ENCODE measurements at regions not wholly inside any gene's neighbourhood (a gene's known extent, or its start where the extent isn't known, plus 50 kb on each side); places are given as distances from the start of the nearest gene placed in this dataset.
"Not testable (repeated sequence)": the region's sequence is repeated elsewhere in the genome, so short reads cannot be mapped to it uniquely, and the experiment has no call there.

DNA sequence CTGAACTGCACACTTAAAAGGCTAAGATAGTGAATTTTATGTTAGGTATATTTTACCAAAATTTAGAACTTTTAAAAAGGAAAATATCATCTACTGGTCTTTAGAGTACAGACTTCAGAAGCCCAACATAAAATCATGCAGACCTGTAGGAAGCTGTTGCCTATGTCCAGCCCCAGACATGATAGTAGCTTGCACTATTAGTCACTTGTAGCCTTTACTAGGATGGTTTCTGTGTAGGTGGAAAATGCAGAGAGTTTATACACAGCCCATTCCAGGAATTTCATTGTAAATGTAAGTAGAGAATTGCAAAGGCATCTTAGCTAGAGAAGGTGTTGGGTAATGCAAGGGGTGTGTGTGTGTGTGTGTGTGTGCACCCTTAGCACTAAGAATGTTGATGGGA is 640.2 kb downstream of the RNF144A start:
- no peak for FAIRE-seq

DNA sequence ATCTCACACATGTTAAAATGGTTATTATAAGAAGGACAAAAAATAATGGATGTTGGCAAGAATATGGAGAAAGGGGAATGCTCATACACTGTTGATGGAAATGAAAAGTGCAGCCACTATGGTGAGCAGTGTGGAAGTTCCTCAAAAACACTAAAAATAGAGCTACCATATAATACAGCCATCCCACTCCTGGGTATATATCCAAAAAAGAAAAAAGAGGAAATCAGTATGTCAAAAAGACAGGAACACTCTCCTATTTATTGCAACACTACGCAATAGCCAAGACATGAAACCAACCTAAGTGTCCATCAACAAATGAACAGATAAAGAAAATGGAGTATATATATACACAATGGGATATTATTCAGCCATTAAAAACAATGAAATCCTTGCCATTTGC is 642.6 kb downstream of the RNF144A start:
- no peak for FAIRE-seq

DNA sequence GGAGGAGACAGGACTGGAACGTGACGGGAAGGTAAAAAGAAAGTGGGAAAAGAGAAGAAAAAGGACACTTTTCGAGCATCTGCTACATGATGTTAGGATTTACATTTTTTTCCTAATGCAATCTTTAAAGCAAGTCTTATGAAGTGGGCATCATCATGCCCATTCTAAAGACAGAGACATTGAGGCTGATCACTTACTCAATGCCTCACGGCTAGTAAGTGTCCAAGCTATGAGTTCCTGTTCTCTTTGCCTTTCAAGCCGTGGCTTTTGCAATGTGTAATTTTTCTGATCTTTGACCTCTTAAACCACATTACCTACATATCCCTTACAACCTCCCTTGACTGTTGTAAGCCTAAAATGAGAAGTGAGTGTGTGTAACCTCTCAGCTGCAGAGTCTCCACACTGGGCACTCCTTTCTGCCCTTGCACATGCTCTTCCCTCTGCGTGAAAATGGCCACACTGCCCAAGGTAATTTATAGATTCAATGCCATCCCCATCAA is 649.2 kb downstream of the RNF144A start:
- FAIRE-seq: no peak

DNA sequence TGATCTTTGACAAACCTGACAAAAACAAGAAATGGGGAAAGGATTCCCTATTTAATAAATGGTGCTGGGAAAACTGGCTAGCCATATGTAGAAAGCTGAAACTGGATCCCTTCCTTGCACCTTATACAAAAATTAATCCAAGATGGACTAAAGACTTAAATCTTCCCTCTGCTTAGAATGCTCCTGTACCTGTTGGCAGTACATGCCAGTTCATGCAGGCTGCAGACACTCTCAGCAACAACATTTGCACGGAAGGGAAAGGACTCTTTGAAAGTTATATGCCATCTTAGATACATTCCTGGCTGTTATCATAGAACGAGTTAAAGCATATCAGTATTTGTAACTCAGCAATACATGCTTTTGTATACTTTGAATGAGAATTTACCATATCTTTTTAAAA is 649.9 kb downstream of the RNF144A start:
- FAIRE-seq: not testable (repeated sequence)

DNA sequence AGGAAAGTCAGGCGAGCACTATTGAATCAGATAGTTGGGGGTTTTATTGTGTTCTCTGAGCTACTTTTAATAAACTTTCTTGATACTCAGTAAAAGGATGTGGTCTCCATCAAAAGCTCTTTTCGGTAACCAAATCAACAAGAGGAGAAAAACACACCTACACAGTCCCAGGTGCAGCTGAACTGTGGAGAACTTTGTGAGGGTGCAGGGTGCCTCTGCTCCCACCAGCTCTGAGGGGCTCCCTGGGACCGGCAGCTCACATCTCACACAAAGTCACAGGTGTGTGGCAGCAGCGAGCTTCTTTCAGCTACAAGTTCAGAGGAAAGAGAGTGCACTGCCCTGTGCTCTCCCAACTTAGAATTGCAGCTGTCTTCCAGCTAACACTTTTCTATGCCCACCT is 650.4 kb downstream of the RNF144A start:
- FAIRE-seq: no peak

DNA sequence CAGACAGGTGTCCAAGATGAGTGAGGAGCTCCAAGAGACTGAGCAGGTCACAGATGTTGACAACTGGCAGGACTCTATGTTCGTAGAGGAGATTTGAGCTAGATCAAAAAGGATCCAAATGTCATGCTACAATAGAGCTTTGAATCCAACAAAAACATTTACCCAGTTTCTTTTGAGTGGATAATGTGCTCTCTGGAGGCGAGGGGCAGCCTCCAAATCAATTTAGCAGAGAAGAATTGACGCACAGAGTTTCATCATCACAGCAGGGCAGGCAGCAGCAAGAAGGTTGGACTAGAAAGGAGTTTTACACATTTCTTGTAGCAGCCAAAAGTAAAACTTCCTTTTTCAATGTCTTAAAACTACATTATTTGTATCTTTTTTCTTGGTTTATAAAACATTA is 653.0 kb downstream of the RNF144A start:
- no peak for FAIRE-seq

DNA sequence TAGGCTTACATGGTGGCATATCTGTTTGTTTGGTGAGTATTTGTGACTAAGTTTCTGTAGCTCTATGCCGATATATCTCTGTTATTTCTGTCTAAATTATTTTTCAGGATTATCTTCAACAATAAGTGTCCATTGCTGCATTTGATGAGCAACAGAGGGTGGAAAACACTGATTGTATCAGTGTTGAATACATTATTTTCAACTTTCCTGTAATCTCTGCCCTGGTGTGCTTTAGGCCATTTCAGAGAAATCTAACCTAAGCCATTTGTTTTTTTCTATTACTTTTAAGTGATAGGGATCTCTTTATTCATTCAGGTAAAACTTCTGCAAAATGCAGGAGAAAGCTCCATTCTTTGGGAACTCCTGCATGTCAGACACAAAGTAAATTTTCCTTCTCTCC is 654.5 kb downstream of the RNF144A start:
- FAIRE-seq: no peak

DNA sequence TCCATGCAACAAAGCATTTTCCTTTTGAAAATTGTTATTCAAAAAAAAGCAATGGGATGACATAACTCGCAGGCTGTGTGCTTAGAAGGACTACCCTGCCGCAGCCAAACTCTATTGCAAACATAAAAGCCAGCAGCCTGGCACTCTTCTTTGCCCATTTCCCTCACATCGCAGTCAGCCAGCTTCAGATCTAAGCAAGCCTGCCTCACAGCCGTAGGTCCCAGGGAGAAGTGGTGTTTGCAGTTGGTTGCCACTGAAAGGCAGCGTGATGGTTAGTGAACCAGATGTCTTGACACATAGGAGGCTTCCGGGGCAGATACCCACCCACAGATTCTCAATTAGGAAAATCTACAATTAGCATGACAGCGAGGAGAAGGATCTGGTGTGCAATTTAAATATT is 655.2 kb downstream of the RNF144A start:
- FAIRE-seq: no peak

DNA sequence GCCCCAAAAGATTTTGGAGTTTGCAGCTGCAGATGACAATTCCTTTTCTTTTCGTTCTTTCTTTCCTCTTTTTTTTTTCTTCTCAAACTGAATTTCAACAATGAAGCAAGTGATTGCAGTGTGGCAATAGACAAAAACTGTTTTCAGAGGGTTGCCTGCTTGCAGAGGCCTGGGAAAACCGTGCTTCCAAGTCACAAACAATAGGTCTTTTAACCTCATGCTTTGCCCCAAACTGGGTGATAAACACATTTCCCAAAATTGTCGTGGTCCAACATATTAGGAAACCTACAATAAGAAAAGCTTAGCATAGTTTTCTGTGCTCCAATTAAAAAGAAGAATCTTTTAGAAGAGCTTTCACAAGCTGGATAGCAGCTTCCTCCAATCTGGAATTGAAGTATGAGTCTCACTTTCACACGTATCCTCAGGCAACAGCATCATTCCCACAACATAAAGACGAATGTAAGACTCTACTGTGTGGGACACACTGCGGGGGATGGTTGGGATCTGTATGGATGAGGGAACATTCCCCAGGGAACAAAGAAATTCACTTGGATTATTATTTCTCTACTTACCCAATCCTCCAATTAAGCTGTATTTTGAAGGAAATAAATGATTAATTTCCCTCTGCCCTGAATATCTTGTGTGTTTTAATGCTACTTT is 656.1 kb downstream of the RNF144A start:
- FAIRE-seq: no peak

DNA sequence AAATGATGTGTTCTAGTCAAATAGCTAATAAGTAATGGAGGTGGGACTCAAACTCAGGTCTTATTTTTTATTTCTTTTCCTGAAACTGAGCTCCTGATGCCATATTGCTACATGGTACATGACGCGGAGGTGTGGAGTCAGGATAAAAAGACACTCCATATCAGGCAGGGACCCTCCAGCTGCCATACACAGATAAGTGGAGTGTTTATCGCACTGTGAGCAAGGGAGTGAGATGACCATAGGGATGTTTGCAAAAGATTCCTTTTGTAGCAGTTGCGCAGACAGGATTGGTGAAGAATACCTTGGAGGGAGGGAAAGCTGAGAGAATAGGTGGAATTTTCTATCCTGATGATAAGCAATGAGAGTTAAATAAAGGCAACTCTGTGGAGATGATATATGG is 657.2 kb downstream of the RNF144A start:
- FAIRE-seq: no peak

DNA sequence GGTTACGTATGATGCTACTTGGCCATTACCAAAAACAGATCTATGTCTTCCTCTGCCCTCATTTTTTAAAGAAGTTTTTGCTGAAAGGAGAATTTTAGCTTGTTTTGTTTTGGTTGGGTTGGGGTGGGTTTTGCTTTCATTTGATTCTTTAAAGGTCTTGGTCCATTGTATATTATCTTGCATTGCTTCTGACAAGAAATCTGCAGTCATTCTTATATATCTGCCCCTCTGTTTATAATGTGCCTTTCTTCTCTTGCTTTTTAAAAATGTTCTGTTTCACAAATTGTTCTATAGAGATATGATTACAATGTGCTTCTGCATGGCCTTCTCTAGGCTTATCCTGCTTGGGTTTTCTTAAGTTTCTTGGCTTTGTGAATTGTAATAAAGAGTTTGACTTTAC is 660.6 kb downstream of the RNF144A start:
- FAIRE-seq: no peak

DNA sequence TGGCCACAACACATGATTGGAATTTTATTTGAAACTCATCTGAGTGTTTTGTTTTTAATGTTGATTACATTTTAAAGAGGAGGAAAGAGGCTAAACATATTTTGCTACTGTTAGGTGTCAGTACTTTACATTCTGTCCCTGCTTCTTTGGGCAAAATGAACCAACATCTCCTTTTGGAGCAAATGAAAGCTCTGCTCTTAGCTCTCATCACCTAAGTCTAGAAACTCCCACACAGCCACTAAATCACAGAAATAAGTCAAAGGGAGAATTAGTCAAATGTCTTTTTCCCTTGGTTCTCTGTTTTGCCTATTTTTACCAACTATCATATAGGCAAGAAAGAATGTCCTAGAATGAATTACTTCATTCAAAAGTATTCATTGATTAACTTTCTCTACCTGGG is 666.8 kb downstream of the RNF144A start:
- no peak for FAIRE-seq

DNA sequence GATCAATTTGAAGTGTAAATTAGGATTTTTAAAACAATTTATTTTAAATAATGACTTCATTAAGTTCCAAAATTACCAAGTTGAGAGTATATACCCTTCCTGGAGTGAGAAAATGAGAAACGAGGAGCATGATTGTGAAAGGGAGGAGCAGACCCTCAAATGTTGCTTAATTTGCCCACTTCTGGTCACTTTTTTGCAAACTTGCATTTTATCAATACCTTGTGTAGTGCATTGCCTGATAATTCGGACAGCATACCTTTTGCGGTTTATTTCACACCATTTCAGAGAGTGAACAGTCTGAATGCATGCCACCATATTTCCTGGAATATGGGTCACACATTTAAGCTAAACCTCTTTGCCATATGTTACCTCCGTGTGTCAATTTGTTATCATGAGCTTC is 669.7 kb downstream of the RNF144A start:
- FAIRE-seq: no peak

DNA sequence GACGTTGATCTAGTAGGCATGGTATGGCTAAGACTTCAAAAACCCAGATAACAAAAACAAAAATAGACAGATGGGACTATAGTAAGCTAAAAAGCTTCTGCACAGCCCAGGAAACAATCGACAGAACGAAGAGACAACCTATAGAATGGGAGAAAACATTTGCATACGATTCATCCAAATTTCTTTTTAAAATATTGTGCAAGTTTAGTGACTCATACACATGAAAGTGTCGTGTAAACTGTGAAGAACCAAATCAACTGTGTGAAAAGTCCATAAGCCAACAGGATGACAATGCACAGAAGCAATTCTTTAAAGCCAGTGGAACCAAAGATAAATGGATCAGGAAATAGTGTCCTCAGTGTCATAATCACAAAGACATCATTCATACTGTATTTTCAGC is 671.1 kb downstream of the RNF144A start:
- FAIRE-seq: no peak

DNA sequence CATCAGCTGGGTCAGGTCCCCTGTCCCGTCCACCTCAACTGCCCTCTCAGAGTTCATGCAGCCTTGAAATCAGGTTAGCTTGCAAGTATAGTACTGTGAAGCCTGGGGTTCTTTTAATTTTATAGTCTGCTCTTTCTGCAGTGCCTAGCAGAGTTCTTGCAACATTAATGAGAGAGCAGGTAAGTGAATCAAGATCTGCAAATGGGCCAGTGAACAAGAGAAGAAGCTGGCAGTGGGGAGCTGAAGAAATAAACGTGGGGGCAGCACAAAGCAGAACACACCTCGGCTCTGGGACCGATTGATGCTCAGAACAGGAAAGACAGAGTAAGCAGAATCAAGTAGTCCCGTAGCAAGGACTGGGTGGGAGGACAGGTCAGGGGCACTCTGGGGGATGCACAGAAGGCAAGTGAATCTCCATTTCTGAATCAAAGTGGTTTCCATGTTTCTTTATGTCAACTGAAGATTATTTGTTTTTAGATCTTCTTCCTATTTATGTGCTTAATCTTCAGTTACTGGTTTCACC is 675.5 kb downstream of the RNF144A start:
- no peak for FAIRE-seq

DNA sequence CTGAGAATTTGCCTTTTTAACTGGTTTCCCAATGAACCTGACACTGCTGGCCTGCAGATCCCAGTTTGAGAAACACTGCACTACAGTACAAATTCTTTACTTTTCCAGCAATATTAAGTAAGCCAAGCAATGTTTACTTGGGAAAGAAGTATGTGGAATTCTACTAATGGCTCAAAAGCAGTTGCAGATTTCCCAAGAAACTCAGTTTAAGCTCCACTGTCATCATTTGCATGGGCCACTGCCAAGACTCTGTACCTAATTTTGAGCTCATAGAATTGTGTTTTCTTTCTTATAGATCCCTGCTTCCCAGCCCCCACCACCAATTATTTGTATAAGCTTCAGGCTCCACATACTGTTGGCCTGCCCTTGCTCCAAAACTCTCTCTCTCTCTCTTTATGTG is 676.1 kb downstream of the RNF144A start:
- FAIRE-seq: no peak

DNA sequence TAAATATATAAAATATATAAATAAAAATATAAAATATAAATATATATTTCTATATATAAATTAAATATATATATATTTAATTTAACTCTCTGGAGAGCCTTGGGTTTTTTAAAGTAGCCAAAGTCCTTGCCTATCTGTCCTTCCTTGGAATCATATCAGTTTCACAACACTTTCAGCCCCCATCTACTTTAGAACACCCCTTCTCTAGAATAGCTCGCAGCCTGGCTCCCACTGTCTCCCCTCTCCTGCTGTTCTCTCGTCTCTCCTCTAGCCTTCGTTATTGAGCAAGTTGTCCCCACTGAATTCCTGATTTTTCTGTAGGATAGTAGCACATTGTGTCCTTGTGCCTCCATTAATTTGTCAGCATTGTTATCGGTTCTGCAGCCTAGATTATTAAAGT is 677.0 kb downstream of the RNF144A start:
- FAIRE-seq: no peak

DNA sequence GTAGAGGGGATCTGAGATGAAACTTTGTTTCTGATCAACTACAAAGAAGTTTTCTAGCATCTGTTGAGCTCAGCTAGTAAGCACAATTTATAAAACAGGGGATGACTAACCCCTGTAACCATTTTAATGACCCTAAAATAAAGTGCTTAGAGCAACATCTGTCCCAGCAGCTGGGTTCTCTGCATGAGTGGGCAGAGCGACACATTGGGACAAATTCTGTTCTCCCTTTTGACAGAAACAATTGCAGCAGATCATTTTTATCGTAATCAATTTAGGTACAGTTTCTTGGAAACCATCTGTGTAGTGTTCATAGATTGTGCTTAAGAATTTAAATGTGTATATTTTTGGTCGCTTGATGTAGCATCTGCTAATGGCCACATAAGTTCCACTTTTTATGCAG is 678.0 kb downstream of the RNF144A start:
- FAIRE-seq: no peak

DNA sequence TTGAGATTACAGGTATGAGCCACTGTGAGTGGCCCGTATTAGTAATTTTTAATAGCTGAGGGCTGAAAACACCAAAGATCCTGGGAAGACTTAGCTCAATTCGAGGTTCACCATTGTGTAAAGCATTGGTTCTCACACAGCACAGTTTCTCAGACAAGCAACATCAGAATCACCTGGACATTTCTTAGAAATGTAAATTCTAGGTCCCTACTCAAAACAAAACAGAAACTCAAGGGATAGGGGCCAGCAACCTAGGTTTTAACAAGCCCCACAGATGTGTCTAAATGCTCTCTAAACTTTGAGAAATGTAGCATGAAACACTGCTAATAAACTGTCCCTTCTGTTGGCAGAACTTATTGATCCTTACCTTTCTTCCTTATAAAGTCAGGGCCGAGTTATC is 681.2 kb downstream of the RNF144A start:
- FAIRE-seq: no peak

DNA sequence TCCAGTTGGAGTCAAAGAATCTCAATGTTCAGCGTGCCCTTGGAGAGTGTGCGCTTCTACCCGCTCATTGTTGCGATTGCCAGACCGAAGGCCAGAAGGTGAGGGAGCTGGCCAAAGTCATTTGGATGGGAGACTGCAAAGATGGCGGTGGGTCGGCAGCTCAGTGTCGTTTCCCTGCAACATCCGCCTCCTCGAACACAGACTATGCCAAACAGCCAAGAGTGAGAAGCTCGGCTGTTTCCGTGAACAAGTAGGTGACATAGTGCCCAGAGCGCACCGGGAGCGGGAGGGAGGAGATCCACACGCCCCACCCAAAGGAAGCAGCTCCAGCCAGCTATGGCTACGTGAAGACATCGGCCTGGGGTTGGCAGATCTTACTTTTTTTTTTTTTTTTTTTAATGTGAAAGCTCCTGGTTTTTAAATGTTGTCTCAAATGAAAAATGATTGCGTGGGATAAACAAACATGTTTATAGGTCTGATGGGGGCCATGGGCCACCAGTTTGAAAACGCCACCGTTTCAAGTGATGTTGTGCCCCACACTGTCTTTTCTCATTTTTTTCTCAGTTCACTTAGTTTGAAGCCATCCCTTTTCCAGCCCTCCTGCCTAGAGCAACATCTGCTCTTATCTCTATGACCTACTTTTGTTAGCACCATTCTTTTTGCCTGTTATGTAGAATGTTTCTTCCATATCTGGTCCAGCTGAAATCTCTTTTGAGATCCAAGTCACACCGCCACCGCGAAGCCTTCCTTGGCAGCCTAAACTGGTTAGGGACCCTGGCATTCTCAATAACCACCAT is 682.4 kb downstream of the RNF144A start:
- FAIRE-seq: no peak

DNA sequence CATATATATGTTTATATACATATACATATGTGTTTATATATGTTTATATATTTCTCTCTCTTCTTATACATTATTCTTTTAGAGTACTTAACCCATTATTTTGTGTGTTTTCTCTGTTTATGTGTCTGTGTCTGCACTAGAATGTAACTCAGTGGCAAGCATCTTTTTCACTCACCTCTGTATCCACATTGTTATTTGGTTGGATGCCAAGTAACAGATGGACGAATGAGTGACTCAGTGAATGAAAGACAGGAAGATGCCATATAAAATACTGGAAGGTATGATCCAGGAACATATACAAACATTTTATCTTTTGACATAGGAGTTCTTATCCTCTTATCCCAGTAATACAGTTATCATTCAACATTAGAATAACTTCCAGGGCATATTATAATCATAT is 684.8 kb downstream of the RNF144A start:
- no peak for FAIRE-seq

DNA sequence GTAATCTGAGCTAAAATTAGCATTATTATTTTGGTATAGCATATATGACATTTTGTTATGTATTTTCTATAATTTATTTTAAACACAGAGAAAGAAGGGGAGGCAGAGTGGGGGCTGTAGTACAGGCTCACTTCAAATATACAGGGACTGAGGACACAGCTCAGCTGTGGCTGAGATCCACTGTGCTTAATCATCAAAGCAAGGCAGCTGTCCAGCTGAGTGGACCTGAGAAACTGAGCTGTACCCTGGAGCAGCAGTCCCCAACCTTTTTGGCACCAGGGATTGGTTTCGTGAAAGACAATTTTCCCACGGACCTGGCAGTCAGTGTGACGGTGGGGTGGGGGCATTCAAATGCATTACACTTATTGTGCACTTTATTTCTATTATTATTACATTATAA is 687.2 kb downstream of the RNF144A start:
- FAIRE-seq: no peak

DNA sequence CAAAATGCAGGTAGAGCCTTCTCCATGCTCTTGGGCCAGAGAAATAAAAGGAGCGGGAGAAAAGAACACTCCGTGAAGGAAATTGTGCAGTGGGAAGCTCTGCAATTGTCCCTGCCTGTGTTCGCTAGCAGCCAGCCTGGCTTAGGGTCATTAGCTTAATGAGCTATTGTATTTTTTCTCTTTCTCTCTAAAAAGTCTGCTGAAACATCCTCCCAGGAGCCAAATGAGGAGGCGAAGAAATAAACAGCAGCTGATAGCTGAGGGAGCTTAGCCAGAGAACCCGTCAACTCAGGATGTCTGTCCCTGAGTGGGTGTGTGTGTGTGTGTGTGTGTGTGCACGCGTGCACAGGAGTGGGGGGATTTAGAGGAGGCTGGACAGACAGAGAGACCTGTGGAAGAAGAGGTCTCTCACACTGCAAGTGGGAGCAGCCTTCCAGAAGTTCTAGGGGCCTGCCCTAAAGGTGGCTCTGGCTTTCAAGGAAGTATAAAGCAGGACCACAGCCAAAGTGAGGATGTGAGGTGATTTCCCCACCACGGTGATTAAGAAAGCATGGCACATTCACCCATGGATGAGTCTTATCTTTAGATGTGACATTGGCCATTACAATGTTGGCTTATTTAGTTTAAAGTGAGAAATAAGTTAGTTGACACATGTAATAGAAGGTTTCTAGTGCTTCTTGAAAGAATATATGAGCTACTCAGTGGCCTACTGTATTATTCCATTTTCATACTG is 690.4 kb downstream of the RNF144A start:
- FAIRE-seq: no peak

DNA sequence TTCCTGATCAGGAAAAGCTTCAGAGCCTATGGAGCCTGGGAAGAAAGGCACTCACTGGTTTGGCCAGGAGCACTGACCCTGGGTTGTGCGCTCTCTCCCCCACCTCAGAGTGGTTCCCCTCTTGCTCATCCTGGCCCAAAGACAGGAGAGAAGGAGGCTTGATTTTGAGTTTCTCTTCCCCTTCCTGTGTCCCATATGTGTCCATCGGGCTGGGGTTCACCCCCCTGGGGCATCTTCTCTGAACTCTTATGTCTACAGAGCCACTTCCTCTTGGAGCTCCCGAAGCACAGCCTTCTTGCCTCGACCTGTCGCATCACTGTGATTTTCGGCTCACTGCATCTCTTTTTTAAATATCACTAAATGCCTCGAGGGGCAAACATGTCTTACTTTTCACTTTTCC is 692.3 kb downstream of the RNF144A start:
- no peak for FAIRE-seq
